GM19238 (cell line): ENCODE measurements at regions not wholly inside any gene's neighbourhood (a gene's known extent, or its start where the extent isn't known, plus 50 kb on each side); places are given as distances from the start of the nearest gene placed in this dataset.
"Not testable (repeated sequence)": the region's sequence is repeated elsewhere in the genome, so short reads cannot be mapped to it uniquely, and the experiment has no call there.

ENCODE experiments used
- DNase-seq: peaks from one replicate; pipeline ENCODE4 v3.0.0; 2011; ENCODE audit warnings: low spot score; ENCODE audit not compliant: insufficient read length

DNA sequence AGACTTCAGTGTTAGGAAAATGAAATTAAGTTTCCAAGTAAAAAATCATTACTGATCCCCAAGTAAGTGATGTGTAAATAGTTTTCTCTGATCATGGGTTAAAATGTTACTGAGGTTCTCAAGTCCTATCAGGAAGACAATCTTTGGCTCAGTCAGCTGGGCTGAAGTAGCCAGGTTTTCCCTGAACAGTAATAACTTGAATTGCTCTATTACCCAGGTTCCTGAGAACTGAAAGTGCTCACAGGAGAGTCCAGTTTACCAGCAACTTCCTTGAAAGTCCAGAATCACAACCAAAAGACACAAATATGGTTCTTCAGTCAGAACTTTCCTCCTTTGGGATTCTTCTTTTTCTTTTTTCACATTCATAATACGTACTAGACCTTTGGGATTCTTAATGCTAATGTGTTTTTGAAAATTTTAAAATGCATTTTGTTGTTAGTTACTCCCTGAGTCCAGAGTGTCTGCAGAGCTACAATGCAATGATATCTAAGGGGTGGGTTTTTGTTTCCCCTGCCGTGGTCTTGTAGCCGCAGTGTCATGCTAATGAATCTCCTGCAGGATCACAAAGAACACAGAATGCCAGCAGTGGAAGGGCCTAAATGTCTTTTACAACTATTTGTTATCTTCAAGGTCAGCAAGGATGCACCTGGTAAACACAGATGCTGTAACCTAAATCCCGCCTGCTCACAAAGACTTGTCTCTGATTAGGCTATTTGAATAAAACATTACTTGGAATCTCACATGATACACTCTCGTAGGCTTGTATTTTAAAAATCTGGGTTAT, 439.8 kb upstream of the NR3C2 start:
- DNase-seq: no peak

DNA sequence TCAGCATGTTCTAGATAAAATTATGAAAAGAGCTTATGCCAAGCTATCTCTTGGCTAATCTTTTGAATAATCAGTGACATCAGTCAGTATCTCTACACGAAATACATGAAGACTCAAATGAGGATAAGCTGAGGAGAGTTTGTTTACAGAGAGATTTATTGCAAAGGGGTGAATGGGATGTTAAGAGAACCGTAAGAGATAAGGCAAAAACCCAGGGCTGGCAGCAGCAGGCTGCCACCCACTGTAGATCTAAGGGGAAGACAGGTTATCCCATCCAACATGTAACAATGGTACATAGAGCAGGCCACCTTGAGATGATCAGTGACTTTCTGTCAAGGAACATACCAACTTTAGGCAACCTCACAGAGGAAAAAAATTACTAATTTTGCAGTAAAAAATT, 432.1 kb upstream of the NR3C2 start:
- no peak for DNase-seq

DNA sequence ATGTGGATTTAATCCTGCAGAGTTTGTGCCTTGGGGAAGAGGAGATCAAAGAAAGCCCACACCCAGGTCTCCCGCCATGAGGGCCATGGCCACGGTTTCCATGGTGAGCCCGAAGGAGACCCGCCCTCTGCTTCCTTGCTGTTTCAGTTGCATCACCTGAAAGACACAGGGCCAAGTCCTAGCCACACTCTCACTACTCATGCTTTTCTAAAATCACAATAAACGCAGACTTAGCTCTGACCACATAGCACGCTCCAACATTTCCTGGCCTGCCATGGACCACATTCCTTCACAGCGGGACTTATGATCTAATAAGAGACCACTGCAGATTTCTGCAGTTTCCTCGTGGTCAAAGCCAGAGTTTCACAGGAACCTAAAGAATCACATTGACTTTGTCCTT, 426.0 kb upstream of the NR3C2 start:
- DNase-seq: no peak

DNA sequence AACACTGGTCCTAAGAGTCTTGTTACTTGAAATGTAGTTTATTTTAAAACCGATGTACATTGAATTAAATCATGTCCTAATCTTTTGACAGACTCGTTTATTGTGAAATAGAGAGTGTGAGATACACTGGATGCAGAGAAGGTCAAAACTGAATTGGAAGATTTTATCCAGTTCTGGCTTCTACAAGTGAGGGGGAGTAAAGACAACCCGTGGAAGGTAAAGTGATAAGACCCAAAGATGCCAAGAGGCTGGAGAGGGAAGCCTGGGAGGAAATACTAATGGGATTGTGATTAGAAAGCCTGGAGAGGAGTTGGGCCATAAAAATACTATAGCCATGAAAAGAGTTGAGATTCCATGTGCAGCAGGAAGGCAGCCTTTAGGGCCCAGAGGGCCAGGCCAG, 424.5 kb upstream of the NR3C2 start:
- DNase-seq: no peak

GRCh38 chr4:148857973-148858534, 415.8 kb upstream of the NR3C2 start:
- no peak for DNase-seq

DNA sequence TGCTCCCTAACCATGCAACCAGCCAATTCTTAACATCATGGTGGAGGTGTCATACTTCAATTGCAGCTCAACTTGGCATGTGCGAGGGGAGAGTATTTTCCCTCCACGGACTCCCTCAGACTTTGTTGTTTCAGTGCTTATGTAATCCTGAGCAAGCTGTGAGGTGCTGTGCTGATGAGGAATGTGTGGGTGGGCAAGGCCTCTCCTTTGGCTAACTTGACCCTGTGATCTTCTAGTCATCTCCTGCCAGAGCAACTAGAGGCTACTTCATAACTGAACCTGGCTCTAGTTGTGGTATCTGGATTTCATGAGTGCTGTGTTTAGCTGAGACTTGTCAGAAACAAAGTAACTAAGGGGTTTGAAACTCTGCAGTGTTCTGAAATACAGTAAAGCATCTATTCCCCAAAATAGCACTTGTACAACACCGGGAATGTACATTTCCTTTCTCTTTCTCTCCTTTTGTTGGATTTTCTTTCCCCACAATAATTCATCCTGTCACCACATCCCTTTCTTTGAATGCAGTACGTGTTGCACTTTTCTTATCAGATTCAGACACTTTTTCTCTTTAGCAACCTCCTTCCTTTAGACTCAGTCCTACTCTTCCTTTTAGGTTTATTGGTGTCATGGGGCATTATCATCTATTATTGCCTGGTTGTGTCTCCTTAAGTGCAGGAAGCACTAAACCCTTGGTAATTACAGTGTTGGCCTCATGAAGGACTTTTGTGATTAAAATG, 415.2 kb upstream of the NR3C2 start:
- DNase-seq: no peak

GRCh38 chr4:148854203-148854602, 412.0 kb upstream of the NR3C2 start:
- no peak for DNase-seq

DNA sequence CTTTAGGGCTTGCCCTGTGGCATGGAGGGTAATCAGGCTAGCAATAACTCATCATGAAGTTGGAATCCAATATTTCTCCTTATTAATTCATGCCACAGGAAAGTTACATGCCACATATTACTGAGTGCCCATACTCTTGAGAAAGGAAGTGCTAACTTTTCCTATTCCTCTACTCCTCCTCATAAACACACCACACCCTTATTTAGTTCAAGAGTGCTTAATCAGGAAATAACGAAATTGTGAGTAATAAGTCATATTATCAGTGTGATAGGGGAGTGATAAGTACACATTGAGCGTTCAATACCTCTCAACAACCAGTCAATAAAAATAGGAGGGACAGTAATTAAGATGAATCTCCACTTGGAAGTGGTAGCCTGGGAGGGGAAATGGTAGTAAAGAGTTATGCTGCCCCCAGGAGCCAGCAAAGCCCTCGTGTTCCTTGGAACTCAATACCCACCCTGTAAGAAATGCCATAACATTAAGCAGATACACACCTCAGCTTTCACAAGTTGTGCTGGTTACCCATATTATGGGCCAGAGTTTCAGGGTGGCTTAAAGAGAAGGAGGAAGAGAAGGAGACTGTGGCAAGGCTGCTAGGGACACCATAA, 410.0 kb upstream of the NR3C2 start:
- no peak for DNase-seq

DNA sequence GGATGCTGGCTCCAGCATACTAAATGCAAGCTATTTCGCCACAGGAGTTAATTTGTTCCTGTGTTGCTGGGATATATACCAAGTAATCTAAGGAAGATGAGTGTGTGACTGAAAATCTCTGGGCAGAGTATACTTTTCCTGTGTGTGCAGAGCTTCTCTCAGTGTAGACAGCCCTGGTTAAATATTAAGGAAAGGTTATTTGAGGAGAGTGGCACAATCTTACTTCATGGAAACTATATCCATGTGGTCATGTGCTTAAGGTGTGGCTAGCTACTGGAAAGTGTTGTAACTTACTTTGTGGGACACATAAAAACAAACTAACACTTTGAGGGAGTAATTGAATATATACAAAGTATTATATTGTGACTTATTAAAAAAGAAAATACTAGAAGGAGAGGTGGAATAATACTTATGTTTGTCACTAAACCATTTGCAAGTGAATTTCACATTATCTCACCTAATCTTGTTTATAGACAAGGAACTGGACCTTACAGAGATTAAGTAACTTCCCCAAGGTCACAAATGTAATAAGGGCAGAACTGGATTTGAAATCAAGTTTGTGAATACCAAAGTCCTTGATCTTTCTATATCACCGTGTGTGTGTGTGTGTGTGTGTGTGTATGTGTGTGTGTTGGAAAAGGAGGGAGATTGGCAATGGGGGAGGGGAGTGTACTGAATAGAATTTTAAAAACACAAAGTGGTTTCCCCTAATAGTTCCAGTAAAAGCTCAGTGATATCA, 408.2 kb upstream of the NR3C2 start:
- DNase-seq: no peak

DNA sequence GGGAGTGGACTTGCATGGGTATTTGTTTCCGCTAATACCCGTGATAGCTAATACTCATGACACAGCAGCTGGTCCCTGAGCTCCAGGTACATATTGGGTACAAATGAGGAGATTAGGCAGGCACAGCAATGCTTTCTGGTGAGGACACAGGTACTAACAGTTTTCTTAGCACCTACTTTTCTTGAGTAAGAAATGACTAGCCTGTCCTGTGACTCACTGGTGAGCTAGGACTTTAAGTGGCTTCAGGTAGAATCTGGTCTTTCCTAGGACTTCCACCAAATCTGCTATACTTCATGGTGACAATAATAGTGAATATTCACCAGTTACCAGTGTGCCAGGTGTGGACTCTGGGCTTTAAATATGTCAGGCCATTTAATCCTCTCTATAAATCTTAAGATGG, 407.4 kb upstream of the NR3C2 start:
- DNase-seq: no peak

GRCh38 chr4:148847544-148848255, 405.5 kb upstream of the NR3C2 start:
- no peak for DNase-seq

DNA sequence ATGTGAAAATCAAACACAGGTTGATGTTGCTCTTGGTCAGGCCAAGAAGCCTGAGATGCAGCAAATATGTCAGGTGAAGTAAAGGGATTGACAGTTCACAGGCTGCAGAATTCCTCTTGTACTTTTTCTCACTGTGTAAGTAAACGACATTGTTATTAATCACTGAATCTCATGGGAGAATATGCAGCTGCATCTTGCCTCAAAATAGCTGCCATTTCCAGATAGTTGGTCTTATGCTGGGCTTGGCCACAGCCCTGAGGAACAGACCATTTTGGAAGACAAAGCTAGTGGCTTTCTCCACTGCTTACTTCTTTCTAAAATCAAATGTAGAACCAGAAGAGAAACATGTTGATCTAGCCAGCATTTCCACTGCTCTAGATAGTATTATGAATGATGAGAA, 403.4 kb upstream of the NR3C2 start:
- DNase-seq: no peak

DNA sequence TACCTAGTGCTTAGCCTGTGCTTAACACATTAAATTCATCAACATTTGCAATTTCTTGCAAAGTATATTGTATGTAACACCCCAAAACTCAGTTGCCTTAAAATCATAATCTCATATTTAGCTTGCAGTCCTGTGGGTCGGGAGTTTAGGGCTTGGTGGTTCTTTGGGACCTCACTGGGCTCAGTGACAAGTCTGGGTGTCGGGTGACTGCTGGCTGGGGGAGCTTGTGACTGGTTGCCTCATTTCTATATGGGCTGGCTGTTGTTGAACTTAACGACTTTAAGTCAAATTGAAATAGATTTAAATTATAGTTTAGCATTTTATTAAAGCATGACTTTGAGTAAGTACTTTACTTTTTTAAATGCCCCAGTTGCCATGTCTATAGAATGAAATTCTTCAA, 401.4 kb upstream of the NR3C2 start:
- DNase-seq: no peak

GRCh38 chr4:148842843-148843242, 400.6 kb upstream of the NR3C2 start:
- DNase-seq: no peak

DNA sequence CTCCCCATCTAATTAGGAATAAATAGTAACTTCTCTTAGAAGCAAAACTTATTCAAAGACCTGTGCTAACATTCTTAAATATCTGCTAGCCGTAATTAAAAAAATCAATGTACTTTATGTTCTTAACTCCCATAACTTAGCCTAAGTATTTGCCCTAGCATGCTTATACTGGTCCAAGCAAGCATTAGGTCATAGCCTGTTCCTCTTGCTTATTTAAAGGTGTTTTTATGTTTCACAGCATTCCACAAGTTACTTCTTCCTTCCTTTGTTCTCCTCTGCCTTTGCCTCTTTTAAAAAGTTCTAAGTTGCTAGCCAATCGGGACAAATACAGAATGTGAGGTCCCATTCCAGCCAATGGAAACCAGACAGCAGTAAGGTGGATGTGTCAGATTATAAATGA, 395.4 kb upstream of the NR3C2 start:
- DNase-seq: not testable (repeated sequence)

- DNase-seq: no peak
These were observed 392.8 kb upstream of the NR3C2 start for GRCh38 chr4:148834804-148835631.

GRCh38 chr4:148831945-148832344, 389.7 kb upstream of the NR3C2 start:
- DNase-seq: no peak

DNA sequence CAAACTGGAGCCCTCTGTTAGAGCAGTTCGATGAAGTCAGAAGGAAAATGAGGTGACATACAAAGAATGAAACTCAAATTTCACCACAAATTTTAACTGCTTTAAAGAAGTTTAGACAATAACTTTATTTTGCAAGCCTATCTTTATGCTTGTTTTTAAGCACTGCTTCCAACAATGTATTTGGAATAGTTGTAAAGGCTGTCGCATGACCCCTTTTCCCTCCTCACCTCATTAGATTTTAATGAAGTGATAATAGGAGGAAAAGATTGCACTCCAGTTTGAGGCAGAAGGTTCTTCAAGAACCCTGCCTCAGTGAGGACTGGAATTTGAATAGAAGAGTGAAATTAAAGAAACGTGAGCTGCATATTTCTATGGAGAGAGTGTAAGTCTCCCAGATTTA, 386.1 kb upstream of the NR3C2 start:
- no peak for DNase-seq

DNA sequence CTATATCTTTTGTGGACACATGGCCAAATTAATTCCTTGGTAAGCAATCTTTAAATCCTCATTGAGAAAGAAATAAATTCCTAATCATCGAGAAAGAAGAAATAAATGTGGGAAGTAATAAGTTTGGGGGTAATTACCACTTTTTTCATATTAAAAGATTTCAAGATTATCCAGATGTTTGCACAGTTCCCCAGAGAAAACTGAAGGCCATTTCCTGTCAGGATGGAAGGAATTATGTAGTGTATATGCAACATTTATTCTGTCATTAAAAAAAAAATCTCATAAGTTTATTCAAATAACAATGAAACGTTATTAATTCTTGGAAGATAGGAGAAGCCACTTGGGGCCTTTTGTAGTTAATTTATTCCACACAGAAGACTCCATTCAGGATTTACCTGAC, 385.6 kb upstream of the NR3C2 start:
- no peak for DNase-seq

DNA sequence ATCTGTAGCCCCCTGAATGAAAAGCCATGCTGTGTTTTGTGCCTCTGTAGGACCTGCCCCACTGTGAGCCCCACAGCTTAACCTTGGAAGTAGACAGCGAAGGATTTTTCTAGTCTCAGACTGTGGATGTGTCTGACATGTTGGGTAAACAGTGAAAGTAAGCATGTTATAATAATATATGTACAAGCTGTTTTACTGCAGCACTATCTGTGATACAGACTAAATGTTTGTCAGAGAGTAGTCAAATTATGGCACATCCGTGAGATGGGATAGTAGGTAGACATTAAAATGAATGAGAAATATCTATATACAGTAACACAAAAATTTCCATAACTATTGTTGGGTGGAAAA, 381.2 kb upstream of the NR3C2 start:
- DNase-seq: no peak
